Right forelimb (tissue), 1 donor: ENCODE measurements at regions not wholly inside any gene's neighbourhood (a gene's known extent, or its start where the extent isn't known, plus 50 kb on each side); places are given as distances from the start of the nearest gene placed in this dataset.

Experiments used
- DNase-seq: peaks from one replicate; pipeline ENCODE4 v3.0.0-alpha.2; 2018

- DNase-seq: no peak
These were observed 215.0 kb upstream of the THBS1 start for GRCh38 chr15:39365873-39366272.

- no peak for DNase-seq
These were observed 213.3 kb upstream of the THBS1 start for GRCh38 chr15:39367596-39367995.

GRCh38 chr15:39369768-39370167 is 211.1 kb upstream of the THBS1 start:
- no peak for DNase-seq

- no peak for DNase-seq
These were observed 204.4 kb upstream of the THBS1 start for GRCh38 chr15:39376371-39376909.

GRCh38 chr15:39381517-39381916 is 199.4 kb upstream of the THBS1 start:
- DNase-seq: no peak

GRCh38 chr15:39388118-39388517 is 192.8 kb upstream of the THBS1 start:
- no peak for DNase-seq

- no peak for DNase-seq
These were observed 189.6 kb upstream of the THBS1 start for GRCh38 chr15:39391230-39391629.

GRCh38 chr15:39392469-39393047 is 188.3 kb upstream of the THBS1 start:
- no peak for DNase-seq

- DNase-seq: no peak
These were observed 187.1 kb upstream of the THBS1 start for GRCh38 chr15:39393575-39394335.

GRCh38 chr15:39394496-39394895 is 186.4 kb upstream of the THBS1 start:
- no peak for DNase-seq

GRCh38 chr15:39396979-39397615 is 183.8 kb upstream of the THBS1 start:
- no peak for DNase-seq

GRCh38 chr15:39397883-39398282 is 183.0 kb upstream of the THBS1 start:
- DNase-seq: no peak

- DNase-seq: no peak
These were observed 181.3 kb upstream of the THBS1 start for GRCh38 chr15:39399600-39399999.

- DNase-seq: no peak
These were observed 180.9 kb upstream of the THBS1 start for GRCh38 chr15:39400002-39400401.

GRCh38 chr15:39400821-39401550 is 179.9 kb upstream of the THBS1 start:
- no peak for DNase-seq

GRCh38 chr15:39403640-39404117 is 177.2 kb upstream of the THBS1 start:
- DNase-seq: no peak

GRCh38 chr15:39404767-39405181 is 176.1 kb upstream of the THBS1 start:
- no peak for DNase-seq

- DNase-seq: no peak
These were observed 174.4 kb upstream of the THBS1 start for GRCh38 chr15:39406485-39406884.

- DNase-seq: no peak
These were observed 173.8 kb upstream of the THBS1 start for GRCh38 chr15:39407116-39407515.

GRCh38 chr15:39409876-39410530 is 170.9 kb upstream of the THBS1 start:
- DNase-seq: no peak

GRCh38 chr15:39411102-39411989 is 169.5 kb upstream of the THBS1 start:
- DNase-seq: no peak
